ENCODE measurements at regions not wholly inside any gene's neighbourhood (a gene's known extent, or its start where the extent isn't known, plus 50 kb on each side); places are given as distances from the start of the nearest gene placed in this dataset.

DNA sequence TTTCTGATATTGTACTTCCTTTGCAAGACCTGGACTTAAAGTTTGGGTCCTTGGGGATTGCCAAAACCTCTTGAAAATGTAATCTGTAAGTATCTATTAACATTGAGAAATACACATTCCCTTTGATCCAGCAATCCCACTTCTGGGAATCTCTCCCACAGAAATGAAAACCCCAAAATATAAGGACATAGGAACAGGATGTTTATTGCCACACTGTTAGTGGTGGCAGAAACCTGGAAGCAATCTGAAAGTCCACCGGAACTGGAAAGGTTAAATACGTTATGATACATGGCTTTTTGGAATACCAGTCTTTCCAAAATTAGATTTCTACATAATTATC is 71.2 kb upstream of the STX18 start (continued):
- TF ChIP-seq CUX1 (CRISPR knock-in tag; IDR thresholded peaks at IDR 0.05) (no peak), E2F6 (IDR thresholded peaks at IDR 0.05; ENCODE audit: borderline replicate concordance in 1 of 2, extremely low read depth in 1 of 2, insufficient read depth in 1 of 2, insufficient read length in 1 of 2, low read depth in 1 of 2, low read length in 1 of 2, poor library complexity in 1 of 2, severe bottlenecking in 1 of 2) (no peak), ELK1 (CRISPR knock-in tag; IDR thresholded peaks at IDR 0.05) (no peak), RHOXF2B (CRISPR knock-in tag; conservative IDR thresholded peaks at IDR 0.05) (no peak), NCOR1 (IDR thresholded peaks at IDR 0.05) (no peak), JUN (IDR thresholded peaks at IDR 0.05; ENCODE audit: borderline replicate concordance, low read depth, low read length) (no peak), JUN (CRISPR knock-in tag; IDR thresholded peaks at IDR 0.05; ENCODE audit: borderline replicate concordance) (no peak), CXXC5 (CRISPR knock-in tag; IDR thresholded peaks at IDR 0.05) (no peak), DNMT1 (IDR thresholded peaks at IDR 0.05) (no peak), MITF (IDR thresholded peaks at IDR 0.05) (no peak)
- TF ChIP-seq, protein P1, sequence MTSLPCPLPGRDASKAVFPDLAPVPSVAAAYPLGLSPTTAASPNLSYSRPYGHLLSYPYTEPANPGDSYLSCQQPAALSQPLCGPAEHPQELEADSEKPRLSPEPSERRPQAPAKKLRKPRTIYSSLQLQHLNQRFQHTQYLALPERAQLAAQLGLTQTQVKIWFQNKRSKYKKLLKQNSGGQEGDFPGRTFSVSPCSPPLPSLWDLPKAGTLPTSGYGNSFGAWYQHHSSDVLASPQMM (CRISPR knock-in tag; IDR thresholded peaks at IDR 0.05) = no peak

All from K562 (cell line).